H1 (cell line): ENCODE measurements at regions not wholly inside any gene's neighbourhood (a gene's known extent, or its start where the extent isn't known, plus 50 kb on each side); places are given as distances from the start of the nearest gene placed in this dataset.

ENCODE experiments used
- CEBPB ChIP-seq: IDR thresholded peaks from 2 replicates; pipeline ENCODE4 v1.6.1; 2012; ENCODE audit warnings: low read depth, low read length
- CHD7 ChIP-seq: fragments of 300-600 bp; sonication (generic); IDR thresholded peaks from 2 replicates; pipeline ENCODE4 v1.7.1; 2012; ENCODE audit warnings: low read length, moderate library complexity, mild to moderate bottlenecking, inconsistent platforms; ENCODE audit not compliant: insufficient replicate concordance
- CTBP2 ChIP-seq: IDR thresholded peaks from 2 replicates; pipeline ENCODE4 v1.7.0; 2011; ENCODE audit warnings: borderline replicate concordance, mild to moderate bottlenecking, moderate library complexity, mixed read lengths, low read length; ENCODE audit not compliant: insufficient read depth, insufficient read length
- KDM4A ChIP-seq: IDR thresholded peaks from one replicate; pipeline ENCODE4 v1.7.1; 2012; ENCODE audit warnings: low read depth, mild to moderate bottlenecking, moderate library complexity, low read length, inconsistent platforms; ENCODE audit not compliant: severe bottlenecking
- POU5F1 ChIP-seq: IDR thresholded peaks from 2 replicates; pipeline ENCODE4 v1.6.1; 2011; ENCODE audit warnings: low read depth, mild to moderate bottlenecking, low read length, moderate library complexity
- SIX5 ChIP-seq: IDR thresholded peaks from 2 replicates; pipeline ENCODE4 v1.6.1; 2011; ENCODE audit warnings: mild to moderate bottlenecking, low read depth, low read length
- SP4 ChIP-seq: IDR thresholded peaks from 2 replicates; pipeline ENCODE4 v1.6.1; 2012; ENCODE audit warnings: low read length, inconsistent platforms
- TBP ChIP-seq: IDR thresholded peaks from 2 replicates; pipeline ENCODE4 v1.6.1; 2011; ENCODE audit warnings: low read depth, low read length, improper control_type of control experiment
- TF ChIP-seq, protein P1 (sequence below): IDR thresholded peaks from 2 replicates; pipeline ENCODE4 v1.6.1; 2012; ENCODE audit warnings: inconsistent platforms
- TF ChIP-seq, protein P2 (sequence below): IDR thresholded peaks from 2 replicates; pipeline ENCODE4 v1.6.1; 2011; ENCODE audit warnings: low read length, improper control_type of control experiment

DNA sequence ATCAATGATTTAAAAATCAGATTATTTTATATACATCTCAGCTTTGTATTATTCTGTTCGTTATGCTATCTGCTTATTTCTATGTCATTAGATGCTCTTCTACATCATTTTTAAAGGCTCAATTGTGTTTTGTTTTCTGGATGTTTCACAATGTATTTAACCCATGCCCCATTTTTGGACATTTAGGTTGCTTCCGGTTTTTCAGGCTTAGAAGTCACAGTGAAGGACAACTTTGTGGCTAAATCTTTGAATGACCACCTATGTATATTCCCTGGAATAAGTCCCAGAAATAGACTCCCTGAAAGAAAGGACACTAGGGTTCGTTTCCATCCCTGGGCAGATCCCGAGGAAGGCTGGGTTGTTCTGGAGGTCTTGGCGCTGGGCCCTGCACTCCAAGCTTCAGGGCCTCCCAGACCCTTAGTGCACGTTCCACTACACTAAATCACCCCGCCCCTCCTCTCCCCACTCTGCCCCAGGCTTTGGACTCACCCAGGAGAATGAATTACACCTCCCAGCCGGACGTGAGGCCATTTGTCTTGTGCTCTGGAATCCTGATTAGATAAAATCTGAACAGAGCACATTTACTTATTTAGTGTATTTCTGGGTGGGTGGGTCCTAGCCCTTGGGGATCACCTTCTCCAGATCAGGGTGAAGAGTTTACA is 188.2 kb downstream of the ZFP36L2 start (continued):
- TF ChIP-seq CHD7 = no peak
- TF ChIP-seq, protein P1, sequence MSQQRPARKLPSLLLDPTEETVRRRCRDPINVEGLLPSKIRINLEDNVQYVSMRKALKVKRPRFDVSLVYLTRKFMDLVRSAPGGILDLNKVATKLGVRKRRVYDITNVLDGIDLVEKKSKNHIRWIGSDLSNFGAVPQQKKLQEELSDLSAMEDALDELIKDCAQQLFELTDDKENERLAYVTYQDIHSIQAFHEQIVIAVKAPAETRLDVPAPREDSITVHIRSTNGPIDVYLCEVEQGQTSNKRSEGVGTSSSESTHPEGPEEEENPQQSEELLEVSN = no peak
- no peak for TF ChIP-seq POU5F1
- TF ChIP-seq TBP = no peak
- no peak for TF ChIP-seq SP4
- TF ChIP-seq SIX5 = no peak
- TF ChIP-seq CTBP2 = no peak
- no peak for TF ChIP-seq CEBPB
- TF ChIP-seq, protein P2, sequence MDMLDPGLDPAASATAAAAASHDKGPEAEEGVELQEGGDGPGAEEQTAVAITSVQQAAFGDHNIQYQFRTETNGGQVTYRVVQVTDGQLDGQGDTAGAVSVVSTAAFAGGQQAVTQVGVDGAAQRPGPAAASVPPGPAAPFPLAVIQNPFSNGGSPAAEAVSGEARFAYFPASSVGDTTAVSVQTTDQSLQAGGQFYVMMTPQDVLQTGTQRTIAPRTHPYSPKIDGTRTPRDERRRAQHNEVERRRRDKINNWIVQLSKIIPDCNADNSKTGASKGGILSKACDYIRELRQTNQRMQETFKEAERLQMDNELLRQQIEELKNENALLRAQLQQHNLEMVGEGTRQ = no peak
- no peak for TF ChIP-seq KDM4A
